ENCODE measurements at regions not wholly inside any gene's neighbourhood (a gene's known extent, or its start where the extent isn't known, plus 50 kb on each side); places are given as distances from the start of the nearest gene placed in this dataset.

DNA sequence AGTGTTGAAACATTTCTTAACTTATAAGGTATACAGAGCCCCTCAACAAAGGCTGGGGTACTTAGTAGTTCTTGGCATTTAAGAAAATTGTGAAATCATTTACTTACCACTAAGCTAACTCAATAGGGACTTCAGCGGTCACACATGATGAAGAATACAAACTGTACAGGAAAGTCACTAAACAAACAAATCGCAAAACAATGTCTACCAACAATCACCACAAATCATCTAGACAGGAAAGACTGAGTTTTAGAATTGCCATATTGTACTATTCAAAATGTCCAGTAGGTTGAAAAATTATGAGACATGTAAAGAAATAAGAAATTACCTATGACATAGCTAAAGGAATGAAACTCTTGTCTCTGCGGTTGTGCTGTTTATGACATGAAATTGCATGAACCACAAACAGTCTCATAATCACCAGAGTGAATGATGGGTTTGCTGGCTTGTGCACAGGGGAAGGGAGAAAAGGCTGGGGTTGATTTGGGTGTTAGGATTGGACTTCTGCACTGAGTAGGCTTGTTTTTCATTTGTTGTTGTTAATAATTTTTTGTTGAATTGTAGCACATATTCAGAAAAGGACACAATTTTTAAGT is 441.1 kb upstream of the MON1B start:
- peak; percentile 26 for DNase-seq (ENCODE audit: low read depth)
- no peak overlapping the region for H3K4me3 ChIP-seq (ENCODE audit: low read depth, low read length)
- TF ChIP-seq, protein P1, sequence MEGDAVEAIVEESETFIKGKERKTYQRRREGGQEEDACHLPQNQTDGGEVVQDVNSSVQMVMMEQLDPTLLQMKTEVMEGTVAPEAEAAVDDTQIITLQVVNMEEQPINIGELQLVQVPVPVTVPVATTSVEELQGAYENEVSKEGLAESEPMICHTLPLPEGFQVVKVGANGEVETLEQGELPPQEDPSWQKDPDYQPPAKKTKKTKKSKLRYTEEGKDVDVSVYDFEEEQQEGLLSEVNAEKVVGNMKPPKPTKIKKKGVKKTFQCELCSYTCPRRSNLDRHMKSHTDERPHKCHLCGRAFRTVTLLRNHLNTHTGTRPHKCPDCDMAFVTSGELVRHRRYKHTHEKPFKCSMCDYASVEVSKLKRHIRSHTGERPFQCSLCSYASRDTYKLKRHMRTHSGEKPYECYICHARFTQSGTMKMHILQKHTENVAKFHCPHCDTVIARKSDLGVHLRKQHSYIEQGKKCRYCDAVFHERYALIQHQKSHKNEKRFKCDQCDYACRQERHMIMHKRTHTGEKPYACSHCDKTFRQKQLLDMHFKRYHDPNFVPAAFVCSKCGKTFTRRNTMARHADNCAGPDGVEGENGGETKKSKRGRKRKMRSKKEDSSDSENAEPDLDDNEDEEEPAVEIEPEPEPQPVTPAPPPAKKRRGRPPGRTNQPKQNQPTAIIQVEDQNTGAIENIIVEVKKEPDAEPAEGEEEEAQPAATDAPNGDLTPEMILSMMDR (IDR thresholded peaks at IDR 0.05; ENCODE audit: control insufficient read depth, extremely low read depth, insufficient read depth), result no peak

DNA sequence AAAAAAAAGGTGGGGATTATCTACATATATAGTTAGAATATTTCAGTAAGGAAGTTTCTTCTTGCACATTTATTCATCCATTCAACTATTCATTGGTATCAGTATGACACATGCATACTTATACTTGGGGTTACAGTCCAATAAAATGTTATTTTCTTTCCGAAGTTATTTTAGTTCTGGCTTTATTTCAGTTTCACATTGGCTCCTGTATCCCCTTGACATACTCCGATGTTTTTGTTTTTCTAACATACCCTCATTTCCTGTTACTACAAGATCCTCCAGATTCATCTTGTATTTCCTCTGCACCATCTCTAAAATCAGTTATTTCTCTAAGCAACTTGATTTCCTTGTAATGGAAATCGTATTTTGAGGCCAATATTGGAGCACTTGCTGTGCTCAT is 435.5 kb upstream of the MON1B start:
- TF ChIP-seq, protein P1 (IDR thresholded peaks at IDR 0.05; ENCODE audit: control insufficient read depth, extremely low read depth, insufficient read depth), result no peak
- no peak overlapping the region for H3K4me3 ChIP-seq (ENCODE audit: low read depth, low read length)

DNA sequence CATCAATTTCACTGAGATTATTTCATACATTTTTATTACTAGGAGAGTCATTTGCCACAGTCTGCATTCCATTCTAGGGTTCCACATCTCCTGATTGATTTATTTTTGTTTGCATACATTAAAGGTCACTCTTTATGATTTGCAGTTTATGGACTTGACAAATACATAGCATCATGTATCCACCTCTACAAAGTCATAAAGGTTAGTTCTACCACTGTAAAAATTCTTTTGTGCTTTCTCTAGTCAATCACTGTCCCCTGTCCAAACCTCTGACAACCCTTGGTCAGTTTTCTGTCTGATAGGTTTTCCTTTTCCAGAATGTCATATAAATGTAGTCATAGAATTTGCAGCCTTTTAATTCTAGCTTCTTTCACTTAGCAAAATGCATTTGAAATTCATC is 434.6 kb upstream of the MON1B start:
- no peak for DNase-seq (ENCODE audit: low read depth)
- H3K4me3 ChIP-seq (ENCODE audit: low read depth, low read length), result no peak overlapping the region
- TF ChIP-seq, protein P1 (IDR thresholded peaks at IDR 0.05; ENCODE audit: control insufficient read depth, extremely low read depth, insufficient read depth), result no peak

More for the DNA sequence above, 435.5 kb upstream of the MON1B start:
- no peak for DNase-seq (ENCODE audit: low read depth)

DNA sequence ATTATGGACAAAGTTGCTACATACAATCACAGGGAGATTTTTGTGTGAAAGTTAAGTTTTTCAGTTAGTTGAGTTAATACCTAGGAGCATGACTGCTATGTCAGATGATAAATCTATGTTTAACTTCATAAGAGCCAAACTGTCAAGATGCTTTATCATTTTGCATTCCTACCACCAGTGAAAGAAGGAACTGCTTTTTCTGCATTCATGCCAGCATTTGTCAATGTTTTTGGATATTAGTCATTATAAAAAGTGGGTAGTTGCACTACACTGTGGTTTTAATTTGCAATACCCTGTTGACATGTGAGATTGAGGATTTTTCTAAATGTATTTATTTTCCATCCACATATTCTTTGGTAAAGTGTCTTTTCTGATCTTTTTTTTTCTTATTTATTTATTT is 434.0 kb upstream of the MON1B start:
- TF ChIP-seq, protein P1 (IDR thresholded peaks at IDR 0.05; ENCODE audit: control insufficient read depth, extremely low read depth, insufficient read depth), result no peak
- DNase-seq (ENCODE audit: low read depth), result no peak
- no peak overlapping the region for H3K4me3 ChIP-seq (ENCODE audit: low read depth, low read length)

DNA sequence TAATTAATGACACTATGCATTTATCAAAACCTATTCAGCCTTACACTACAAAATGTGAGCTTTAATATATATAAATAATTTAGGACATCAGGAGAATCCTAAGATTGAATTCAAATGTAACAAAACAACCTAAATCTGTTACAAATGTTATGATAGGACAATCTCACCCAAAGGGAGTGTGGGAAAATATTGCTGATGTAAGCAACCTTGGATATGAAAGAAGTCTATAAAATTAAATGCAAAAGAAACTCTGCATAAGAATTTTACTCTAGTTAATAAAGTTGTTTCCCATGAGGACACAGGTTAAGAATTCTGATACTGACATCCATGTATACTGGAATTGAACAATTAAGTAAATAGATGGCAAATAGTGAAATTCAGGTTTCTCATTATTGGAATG is 424.5 kb upstream of the MON1B start:
- TF ChIP-seq, protein P1 (IDR thresholded peaks at IDR 0.05; ENCODE audit: control insufficient read depth, extremely low read depth, insufficient read depth), result no peak
- H3K4me3 ChIP-seq (ENCODE audit: low read depth, low read length), result no peak overlapping the region
- DNase-seq (ENCODE audit: low read depth), result no peak

DNA sequence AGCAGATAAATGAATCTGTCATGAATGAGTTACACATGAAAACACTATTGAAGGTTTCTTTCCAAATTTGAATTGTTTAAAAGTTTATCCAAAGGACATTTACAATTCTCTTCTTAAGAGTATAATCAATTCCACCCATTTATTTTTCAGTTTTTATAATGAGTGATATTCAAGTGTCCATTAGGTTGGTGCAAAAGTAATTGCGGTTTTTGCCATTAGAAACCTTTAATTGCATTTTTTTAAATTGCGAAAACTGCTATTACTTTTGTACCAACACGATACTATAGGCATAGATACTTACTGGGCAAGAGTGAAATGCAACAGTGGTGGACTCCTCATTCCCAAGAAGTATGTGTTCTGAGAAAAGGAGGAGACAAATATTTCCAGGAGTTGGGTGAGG is 422.7 kb upstream of the MON1B start:
- DNase-seq (ENCODE audit: low read depth), result no peak
- no peak overlapping the region for H3K4me3 ChIP-seq (ENCODE audit: low read depth, low read length)
- TF ChIP-seq, protein P1 (IDR thresholded peaks at IDR 0.05; ENCODE audit: control insufficient read depth, extremely low read depth, insufficient read depth), result no peak

DNA sequence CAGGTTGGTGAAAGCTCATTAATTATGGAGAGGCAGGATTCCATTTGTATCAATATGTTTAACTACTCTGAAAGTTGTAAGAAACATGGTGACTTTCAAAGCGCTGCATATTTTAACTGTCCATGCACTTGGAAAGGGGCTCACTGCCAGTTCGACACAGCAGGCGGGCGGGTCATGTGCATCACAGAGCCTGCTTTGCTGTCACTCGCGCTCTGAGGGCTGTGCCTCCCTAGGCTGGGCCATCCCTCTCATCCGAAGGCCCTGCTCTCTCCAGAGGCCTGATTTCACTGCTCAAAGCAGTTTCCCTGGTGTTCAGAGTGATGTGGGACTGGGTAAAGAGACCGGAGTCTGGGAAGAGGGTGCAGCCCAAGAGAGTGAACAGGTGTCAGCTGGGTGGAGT is 422.0 kb upstream of the MON1B start:
- no peak overlapping the region for H3K4me3 ChIP-seq (ENCODE audit: low read depth, low read length)
- TF ChIP-seq, protein P1 (IDR thresholded peaks at IDR 0.05; ENCODE audit: control insufficient read depth, extremely low read depth, insufficient read depth), result no peak
- DNase-seq (ENCODE audit: low read depth), result no peak
